IMR-90 (cell line): ENCODE measurements at regions not wholly inside any gene's neighbourhood (a gene's known extent, or its start where the extent isn't known, plus 50 kb on each side); places are given as distances from the start of the nearest gene placed in this dataset.
A peak's percentile ranks its signal among the peaks of the same experiment; 100 is the strongest.

Experiments
- ATAC-seq: fragments of 200-7000 bp; cut with Tn5 transposase; 2 replicates; pipeline ENCODE4 v1.9.1; 2020; ENCODE audit warnings: low read depth, mild to moderate bottlenecking, moderate library complexity
- BruUV-seq: library from RNA; stranded (reverse); fragments of 400-500 nt; replicated peaks from 2 replicates; lab custom pipeline; 2021; lab: Mats Ljungman, UMichigan
- CTCF ChIA-PET: fragments of 300-600 bp; formaldehyde crosslinking; extraction: SDS; loops from one replicate; lab custom pipeline; 2021; ENCODE audit warnings: antibody characterized with exemption; lab: Yijun Ruan, JAX
- POLR2A ChIA-PET: fragments of 300-600 bp; sonication (Branson Sonifier 250); formaldehyde crosslinking; loops from one replicate; lab custom pipeline; 2022; ENCODE audit warnings: antibody characterized with exemption; ENCODE audit not compliant: unreplicated experiment; lab: Charles Lee
- DNase-seq: peaks from one replicate; pipeline ENCODE4 v3.0.0; 2013
- H2AFZ ChIP-seq: replicated peaks from 2 replicates; pipeline ENCODE3; 2013; ENCODE audit warnings: low read length, mild to moderate bottlenecking; ENCODE audit not compliant: poor library complexity
- H2AK5ac ChIP-seq: 2 replicates; pipeline ENCODE4 v1.6.1; 2013; ENCODE audit warnings: low read depth, low read length, inconsistent platforms
- H2AK9ac ChIP-seq: replicated peaks from 2 replicates; pipeline ENCODE3; 2013; ENCODE audit warnings: mild to moderate bottlenecking, low read depth, low read length, moderate library complexity; ENCODE audit not compliant: poor library complexity
- H2BK120ac ChIP-seq: 2 replicates; pipeline ENCODE4 v1.6.1; 2013; ENCODE audit warnings: low read depth, low read length, inconsistent platforms
- H2BK15ac ChIP-seq: 3 replicates; pipeline ENCODE4 v1.6.1; 2013; ENCODE audit warnings: low read depth, low read length, inconsistent platforms
- H2BK20ac ChIP-seq: 2 replicates; pipeline ENCODE4 v1.6.1; 2013; ENCODE audit warnings: low read depth, mild to moderate bottlenecking, inconsistent platforms, low read length, moderate library complexity
- H2BK5ac ChIP-seq: 2 replicates; pipeline ENCODE4 v1.6.1; 2013; ENCODE audit warnings: mild to moderate bottlenecking, low read depth, low read length, inconsistent platforms; ENCODE audit not compliant: poor library complexity, severe bottlenecking
- H3K14ac ChIP-seq: replicated peaks from 2 replicates; pipeline ENCODE4 v1.6.1; 2013; ENCODE audit warnings: low read depth, low read length, inconsistent platforms
- H3K18ac ChIP-seq: 2 replicates; pipeline ENCODE4 v1.6.1; 2013; ENCODE audit warnings: low read depth, low read length, control low read depth
- H3K23ac ChIP-seq: 2 replicates; pipeline ENCODE4 v1.6.1; 2013; ENCODE audit warnings: low read depth, low read length, inconsistent platforms
- H3K27ac ChIP-seq: 2 replicates; pipeline ENCODE4 v1.5.1; 2013; ENCODE audit warnings: mild to moderate bottlenecking, control low read depth, low read length; ENCODE audit not compliant: insufficient read depth
- H3K27me3 ChIP-seq: 2 replicates; pipeline ENCODE4 v1.6.1; 2013; ENCODE audit warnings: low read length; ENCODE audit not compliant: control insufficient read depth, insufficient read depth
- H3K36me3 ChIP-seq: 2 replicates; pipeline ENCODE4 v1.6.1; 2013; ENCODE audit warnings: low read length, mixed read lengths; ENCODE audit not compliant: control insufficient read depth, insufficient read depth
- H3K4ac ChIP-seq: 2 replicates; pipeline ENCODE4 v1.6.1; 2013; ENCODE audit warnings: low read depth, low read length, inconsistent platforms
- H3K4me1 ChIP-seq: 2 replicates; pipeline ENCODE4 v1.6.1; 2013; ENCODE audit warnings: low read length, mixed read lengths; ENCODE audit not compliant: control insufficient read depth, insufficient read depth
- H3K4me2 ChIP-seq: 2 replicates; pipeline ENCODE4 v1.6.1; 2013; ENCODE audit warnings: low read depth, mild to moderate bottlenecking, control low read depth, low read length, moderate library complexity
- H3K4me3 ChIP-seq: 2 replicates; pipeline ENCODE4 v1.5.1; 2013; ENCODE audit warnings: low read depth, mild to moderate bottlenecking, control low read depth, low read length, moderate library complexity; ENCODE audit not compliant: insufficient read depth
- H3K56ac ChIP-seq: 2 replicates; pipeline ENCODE4 v1.6.1; 2013; ENCODE audit warnings: low read length, inconsistent platforms; ENCODE audit not compliant: insufficient read depth; ENCODE audit errors: extremely low read depth
- H3K79me1 ChIP-seq, 2 experiments: 2 replicates each; pipeline ENCODE4 v1.6.1; 2013; ENCODE audit warnings: low read length in 2 of 2, inconsistent platforms in 1 of 2, low read depth in 1 of 2
- H3K9ac ChIP-seq: 2 replicates; pipeline ENCODE4 v1.6.1; 2013; ENCODE audit warnings: low read depth, low read length, control low read depth
- H3K9me1 ChIP-seq: 2 replicates; pipeline ENCODE4 v1.6.1; 2013; ENCODE audit warnings: low read length, inconsistent platforms; ENCODE audit not compliant: insufficient read depth
- H3K9me3 ChIP-seq: 2 replicates; pipeline ENCODE4 v1.6.1; 2013; ENCODE audit warnings: low read length; ENCODE audit not compliant: control insufficient read depth, insufficient read depth
- H4K20me1 ChIP-seq: 2 replicates; pipeline ENCODE4 v1.6.1; 2013; ENCODE audit warnings: low read length, inconsistent platforms; ENCODE audit not compliant: insufficient read depth
- H4K5ac ChIP-seq: 2 replicates; pipeline ENCODE4 v1.6.1; 2013; ENCODE audit warnings: mild to moderate bottlenecking, low read depth, low read length, control low read depth
- H4K8ac ChIP-seq, 2 experiments: 2 replicates each; pipeline ENCODE4 v1.6.1; 2013; ENCODE audit warnings: low read depth in 2 of 2, low read length in 2 of 2, control low read depth in 1 of 2, inconsistent platforms in 1 of 2
- H4K91ac ChIP-seq: 2 replicates; pipeline ENCODE4 v1.6.1; 2013; ENCODE audit warnings: low read depth, low read length, inconsistent platforms; ENCODE audit not compliant: insufficient read depth
- BHLHE40 ChIP-seq: fragments of 150-350 bp; IDR thresholded peaks from 2 replicates; pipeline ENCODE4 v1.6.1; 2016; ENCODE audit warnings: mild to moderate bottlenecking, low read depth, low read length
- CEBPB ChIP-seq: IDR thresholded peaks from 2 replicates; pipeline ENCODE4 v1.6.1; 2012; ENCODE audit warnings: low read depth, low read length, improper control_type of control experiment
- CHD1 ChIP-seq: IDR thresholded peaks from 2 replicates; pipeline ENCODE4 v1.6.1; 2012; ENCODE audit warnings: low read depth, low read length, improper control_type of control experiment
- FOS ChIP-seq: fragments of 150-350 bp; IDR thresholded peaks from 2 replicates; pipeline ENCODE4 v1.6.1; 2016; ENCODE audit warnings: low read depth, low read length
- MAFK ChIP-seq: IDR thresholded peaks from 2 replicates; pipeline ENCODE4 v1.6.1; 2012; ENCODE audit warnings: low read depth, low read length, improper control_type of control experiment
- NFE2L2 ChIP-seq: fragments of 150-350 bp; IDR thresholded peaks from 2 replicates; pipeline ENCODE4 v1.6.1; 2016; ENCODE audit warnings: low read depth, mild to moderate bottlenecking, low read length
- POLR2A ChIP-seq: IDR thresholded peaks from 2 replicates; pipeline ENCODE4 v1.6.1; 2012; ENCODE audit warnings: mild to moderate bottlenecking, low read depth, low read length
- RAD21 ChIP-seq: IDR thresholded peaks from 2 replicates; pipeline ENCODE4 v1.6.1; 2012; ENCODE audit warnings: low read length, improper control_type of control experiment
- RCOR1 ChIP-seq: IDR thresholded peaks from 2 replicates; pipeline ENCODE4 v1.6.1; 2012; ENCODE audit warnings: mild to moderate bottlenecking, low read length, improper control_type of control experiment; ENCODE audit not compliant: insufficient replicate concordance
- SMC3 ChIP-seq: fragments of 150-350 bp; IDR thresholded peaks from 2 replicates; pipeline ENCODE4 v1.6.1; 2016; ENCODE audit warnings: low read depth, mild to moderate bottlenecking, antibody characterized with exemption, low read length, moderate library complexity
- WGBS, 2 experiments: methylation state at CpG; one replicate each; pipeline versions ENCODE4 v1.1.5 to v1.1.7; 2013; ENCODE audit warnings: missing lambda C conversion rate in 2 of 2; ENCODE audit not compliant: insufficient read length in 1 of 2; ENCODE audit errors: extremely low coverage in 2 of 2; 5-methylcytosine and 5-hydroxymethylcytosine counted together
- dilution Hi-C: fragments of 300-500 bp; cut with HindIII; formaldehyde crosslinking; loops from one replicate; pipeline ENCODE4 v1.14.3; 2018; ENCODE audit warnings: low sequenced_read_pairs; ENCODE audit not compliant: unreplicated experiment
- in situ Hi-C: fragments of 300-500 bp; cut with MboI; formaldehyde crosslinking; loops from 3 replicates; pipeline ENCODE4 v1.14.3; 2019; ENCODE audit warnings: low sequenced_read_pairs, inconsistent platforms, mixed read lengths
- intact Hi-C: fragments of 100-400 bp; cut with micrococcal nuclease; formaldehyde crosslinking; loops from 2 replicates; pipeline ENCODE4 v1.10.0; 2022
- TF ChIP-seq, protein P1 (sequence below): fragments of 150-350 bp; IDR thresholded peaks from 2 replicates; pipeline ENCODE4 v1.6.1; 2017; ENCODE audit warnings: mild to moderate bottlenecking, antibody characterized with exemption, low read length, low read depth
- TF ChIP-seq, protein P2 (sequence below): conservative IDR thresholded peaks from 2 replicates; pipeline ENCODE4 v1.5.1; 2012; ENCODE audit warnings: mild to moderate bottlenecking, low read depth, low read length, improper control_type of control experiment

DNA sequence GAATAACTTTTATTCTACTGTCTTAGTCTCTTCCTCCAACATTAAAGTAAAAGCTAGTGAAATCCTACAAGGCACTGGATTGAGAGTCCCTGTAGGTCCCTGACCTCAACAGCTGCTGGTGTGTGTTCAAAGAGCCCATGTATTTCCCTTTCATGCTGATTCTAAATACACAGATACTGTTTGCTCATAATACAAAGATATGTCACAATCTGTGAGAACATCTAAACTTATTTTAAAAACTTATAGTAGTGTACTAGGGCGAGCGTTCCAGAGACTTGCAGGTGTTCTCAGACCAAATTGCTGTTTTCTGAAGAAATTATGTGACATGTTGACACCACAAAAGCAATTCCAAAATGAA lies 145.9 kb upstream of the LIPC start:
- peak; percentile 2 for DNase-seq
- no peak overlapping the region for H3K14ac ChIP-seq
- H3K23ac ChIP-seq = no peak overlapping the region
- no peak overlapping the region for H4K91ac ChIP-seq
- intact Hi-C loops = no loop called here
- no peak overlapping the region for H3K4me3 ChIP-seq
- dilution Hi-C loops = no loop called here
- peaks cover 2% of the 10 kb centered on the region for H3K4me1 ChIP-seq
- ATAC-seq = no peak
- POLR2A ChIA-PET = no interaction called here
- no peak overlapping the region for H4K5ac ChIP-seq
- WGBS, 2 experiments = no CpG with 5 or more reads among the region's 2 CpGs
- no peak overlapping the region for H2BK15ac ChIP-seq
- CTCF ChIA-PET = no interaction called here
- no peak overlapping the region for H3K4me2 ChIP-seq
- H4K8ac ChIP-seq = no peak overlapping the region
- no peaks in the 10 kb centered on the region for H4K20me1 ChIP-seq
- H2BK20ac ChIP-seq = no peak overlapping the region
- H2AFZ ChIP-seq = no peak overlapping the region
- H3K36me3 ChIP-seq = no peaks in the 10 kb centered on the region
- H2BK5ac ChIP-seq = no peak overlapping the region
- no peak overlapping the region for H3K18ac ChIP-seq
- peaks cover 6% of the 10 kb centered on the region; the same call in 1 of the 2 replicates for H3K9me1 ChIP-seq
- no peak overlapping the region for H3K9ac ChIP-seq
- no peak overlapping the region for H2AK9ac ChIP-seq
- H3K4ac ChIP-seq = no peak overlapping the region
- H3K79me1 ChIP-seq = no peaks in the 10 kb centered on the region
- H3K27me3 ChIP-seq = no peaks in the 10 kb centered on the region
- in situ Hi-C loops = no loop called here
- H3K9me3 ChIP-seq = no peaks in the 10 kb centered on the region
- H3K56ac ChIP-seq = no peak overlapping the region
- TF ChIP-seq RCOR1 (no peak), CEBPB (no peak), CHD1 (no peak), POLR2A (no peak), MAFK (no peak), NFE2L2 (no peak), SMC3 (no peak), RAD21 (no peak), FOS (no peak), BHLHE40 (no peak)
- TF ChIP-seq, protein P1, sequence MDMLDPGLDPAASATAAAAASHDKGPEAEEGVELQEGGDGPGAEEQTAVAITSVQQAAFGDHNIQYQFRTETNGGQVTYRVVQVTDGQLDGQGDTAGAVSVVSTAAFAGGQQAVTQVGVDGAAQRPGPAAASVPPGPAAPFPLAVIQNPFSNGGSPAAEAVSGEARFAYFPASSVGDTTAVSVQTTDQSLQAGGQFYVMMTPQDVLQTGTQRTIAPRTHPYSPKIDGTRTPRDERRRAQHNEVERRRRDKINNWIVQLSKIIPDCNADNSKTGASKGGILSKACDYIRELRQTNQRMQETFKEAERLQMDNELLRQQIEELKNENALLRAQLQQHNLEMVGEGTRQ = no peak
- TF ChIP-seq, protein P2, sequence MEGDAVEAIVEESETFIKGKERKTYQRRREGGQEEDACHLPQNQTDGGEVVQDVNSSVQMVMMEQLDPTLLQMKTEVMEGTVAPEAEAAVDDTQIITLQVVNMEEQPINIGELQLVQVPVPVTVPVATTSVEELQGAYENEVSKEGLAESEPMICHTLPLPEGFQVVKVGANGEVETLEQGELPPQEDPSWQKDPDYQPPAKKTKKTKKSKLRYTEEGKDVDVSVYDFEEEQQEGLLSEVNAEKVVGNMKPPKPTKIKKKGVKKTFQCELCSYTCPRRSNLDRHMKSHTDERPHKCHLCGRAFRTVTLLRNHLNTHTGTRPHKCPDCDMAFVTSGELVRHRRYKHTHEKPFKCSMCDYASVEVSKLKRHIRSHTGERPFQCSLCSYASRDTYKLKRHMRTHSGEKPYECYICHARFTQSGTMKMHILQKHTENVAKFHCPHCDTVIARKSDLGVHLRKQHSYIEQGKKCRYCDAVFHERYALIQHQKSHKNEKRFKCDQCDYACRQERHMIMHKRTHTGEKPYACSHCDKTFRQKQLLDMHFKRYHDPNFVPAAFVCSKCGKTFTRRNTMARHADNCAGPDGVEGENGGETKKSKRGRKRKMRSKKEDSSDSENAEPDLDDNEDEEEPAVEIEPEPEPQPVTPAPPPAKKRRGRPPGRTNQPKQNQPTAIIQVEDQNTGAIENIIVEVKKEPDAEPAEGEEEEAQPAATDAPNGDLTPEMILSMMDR = no peak
- no peak overlapping the region for H2AK5ac ChIP-seq
- no TSS peak for BruUV-seq
- no peak overlapping the region for H3K27ac ChIP-seq
- no peak overlapping the region for H2BK120ac ChIP-seq
